ENCODE measurements at regions not wholly inside any gene's neighbourhood (a gene's known extent, or its start where the extent isn't known, plus 50 kb on each side); places are given as distances from the start of the nearest gene placed in this dataset.

DNA sequence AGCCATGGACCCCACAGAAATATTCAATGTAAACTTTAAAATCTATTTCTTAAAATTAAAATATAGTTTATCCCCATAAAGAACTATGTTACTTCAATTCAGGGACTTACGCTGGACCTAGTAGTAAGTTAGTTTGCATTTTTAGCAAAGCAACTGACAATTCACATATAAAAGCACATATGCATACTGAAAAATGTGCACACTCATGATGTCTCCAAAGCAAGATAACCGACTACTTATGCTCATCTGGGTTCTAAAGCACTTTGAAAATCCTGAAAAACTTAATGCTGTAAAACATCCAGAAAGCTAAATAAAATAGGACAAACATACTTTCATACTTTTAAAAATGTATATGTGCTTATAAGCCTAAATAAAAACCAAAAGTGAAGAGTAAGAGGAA lies 264.4 kb upstream of the GAS1 start:
- no peak for DNase-seq

DNA sequence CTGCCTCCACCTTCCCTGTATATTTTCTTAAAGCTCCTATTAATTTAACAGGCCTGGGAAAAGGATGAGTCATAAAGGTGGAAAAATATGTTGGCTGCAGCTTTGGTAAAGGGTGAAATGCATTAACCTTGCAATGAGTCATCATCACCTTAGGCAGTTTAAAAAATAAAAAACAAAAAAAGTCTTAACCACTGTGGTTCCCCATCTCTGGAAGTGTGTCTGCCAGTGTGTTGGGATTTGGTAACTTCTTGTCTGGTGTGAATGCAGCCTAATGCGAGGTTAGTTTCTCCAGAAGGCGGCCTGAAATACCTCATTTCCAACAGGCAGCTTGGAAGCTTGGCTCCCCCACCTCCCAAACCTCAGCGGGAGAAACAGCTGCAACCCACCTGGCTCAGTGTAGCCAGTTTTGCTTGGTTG lies 265.3 kb upstream of the GAS1 start:
- DNase-seq = no peak

DNA sequence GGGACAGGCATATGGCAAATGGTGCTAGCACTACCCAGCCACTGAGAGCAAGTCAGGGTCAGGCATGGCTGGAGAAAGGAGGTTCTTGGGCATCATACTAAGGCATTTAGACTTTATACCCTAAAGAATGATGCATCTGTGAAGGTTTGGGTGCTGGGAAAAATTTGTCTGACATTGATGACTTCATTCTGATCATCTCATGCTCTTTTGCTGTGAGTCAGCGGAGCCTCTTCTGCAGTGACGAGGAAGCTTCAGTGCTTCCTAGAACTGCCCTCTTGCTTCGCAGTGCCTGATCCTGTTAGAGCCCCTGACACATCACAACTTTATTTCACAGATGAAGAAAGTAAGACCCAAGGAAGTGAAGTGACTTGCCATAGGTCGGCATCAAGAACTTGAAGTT lies 266.6 kb upstream of the GAS1 start:
- no peak for DNase-seq

DNA sequence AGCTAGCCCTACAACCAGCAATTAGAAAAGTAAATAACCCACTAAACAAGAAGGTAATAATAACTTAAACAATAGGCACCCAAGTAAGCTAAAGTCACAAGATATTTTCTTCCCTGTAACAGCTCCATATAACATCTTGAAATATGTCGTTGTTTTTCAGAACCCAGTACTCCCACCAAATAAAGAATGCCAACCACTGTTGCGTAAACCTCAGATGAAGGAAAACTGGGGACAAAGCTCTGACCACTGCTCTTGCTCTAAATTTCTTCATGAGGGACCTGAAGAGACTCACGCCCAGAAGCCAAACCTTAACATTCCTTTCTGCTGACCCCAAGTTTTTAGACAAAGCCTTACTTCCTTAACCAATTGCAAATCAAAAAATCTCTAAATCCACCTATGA lies 267.7 kb upstream of the GAS1 start:
- DNase-seq = no peak

DNA sequence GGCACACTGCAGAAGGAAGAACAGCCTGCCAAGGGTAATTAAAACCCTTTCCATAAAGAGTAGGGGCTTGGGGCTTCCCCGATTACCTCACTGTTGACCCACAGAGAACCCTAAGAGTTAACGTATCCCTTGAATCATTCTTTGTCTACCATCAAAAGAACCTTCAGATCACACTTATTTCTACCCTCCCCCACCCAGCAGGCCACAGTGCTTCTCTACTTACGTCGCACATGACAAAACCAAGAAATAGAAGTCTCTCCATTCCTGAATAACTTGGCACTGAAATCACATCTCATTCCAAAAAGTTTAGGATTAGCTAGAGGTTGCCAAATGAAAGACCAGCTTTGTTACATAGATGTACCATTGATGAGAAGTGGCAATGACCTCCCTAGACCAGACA lies 268.7 kb upstream of the GAS1 start:
- DNase-seq = no peak

DNA sequence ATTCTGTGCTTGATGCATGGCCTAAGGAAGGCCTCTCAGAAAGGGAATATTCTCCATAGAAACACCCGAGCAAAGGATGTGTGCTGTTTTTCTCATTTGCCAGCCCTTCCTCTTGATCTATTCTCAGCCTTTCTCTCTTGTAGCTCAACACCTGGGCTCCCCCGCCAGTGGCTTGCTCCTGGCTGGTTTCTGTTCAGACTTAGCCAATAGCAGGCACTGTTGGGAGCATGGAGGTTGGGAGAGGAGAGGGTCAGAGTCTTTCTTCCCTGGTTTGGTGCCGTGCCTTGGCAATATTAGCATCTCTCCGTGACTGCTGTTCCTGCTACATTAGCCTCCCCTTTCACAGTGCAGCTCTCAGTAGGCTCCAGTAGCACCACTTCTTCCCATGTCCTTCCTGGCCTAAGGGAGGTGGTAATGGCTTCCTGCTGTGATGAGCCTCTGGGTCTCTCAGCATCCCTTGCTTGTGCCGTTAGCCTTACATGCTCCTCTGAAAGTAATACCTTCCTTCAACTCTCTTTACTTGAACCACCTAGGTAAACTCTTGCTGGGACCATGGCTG lies 269.7 kb upstream of the GAS1 start:
- no peak for DNase-seq

DNA sequence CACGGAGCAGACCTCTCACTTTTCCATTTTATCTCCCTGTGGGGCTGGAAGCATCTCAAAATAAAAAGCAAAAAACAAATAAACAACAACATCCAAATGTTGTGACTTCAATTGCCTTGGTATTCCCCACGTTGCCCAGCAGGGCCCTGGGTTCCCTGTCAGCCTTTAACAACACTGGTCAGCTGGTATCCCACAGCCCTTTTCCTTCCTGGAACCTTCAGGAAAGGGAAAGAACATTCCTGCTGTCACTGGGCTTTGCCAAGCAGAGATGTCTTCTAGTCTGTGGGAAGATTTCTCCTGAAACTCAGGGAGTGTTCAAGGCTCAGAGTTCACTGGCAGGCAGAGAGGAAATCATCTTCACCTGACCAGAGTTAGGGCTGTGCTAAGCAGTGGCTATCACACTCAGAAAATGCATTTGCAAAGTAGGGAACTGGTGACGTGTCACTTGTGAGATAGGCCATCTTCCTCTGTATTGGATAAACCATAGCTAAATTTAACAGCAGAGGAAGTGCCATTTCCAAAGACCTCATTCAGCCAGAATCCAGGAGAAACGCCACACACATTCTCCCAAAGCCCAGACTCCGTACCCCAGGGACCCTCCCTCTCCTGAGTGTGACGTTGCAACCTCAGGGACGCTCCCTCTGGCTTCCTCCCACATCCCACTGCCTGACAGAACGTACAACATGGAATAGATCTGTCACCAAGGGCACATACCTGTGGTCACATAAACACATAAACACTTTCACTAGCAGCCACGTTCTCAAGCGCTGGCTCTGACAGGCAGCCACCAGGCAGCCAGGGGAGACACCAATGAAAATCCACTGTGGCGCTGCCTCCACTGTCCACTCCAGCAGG lies 274.0 kb upstream of the DAPK1 start:
- peak; percentile 8 for DNase-seq

DNA sequence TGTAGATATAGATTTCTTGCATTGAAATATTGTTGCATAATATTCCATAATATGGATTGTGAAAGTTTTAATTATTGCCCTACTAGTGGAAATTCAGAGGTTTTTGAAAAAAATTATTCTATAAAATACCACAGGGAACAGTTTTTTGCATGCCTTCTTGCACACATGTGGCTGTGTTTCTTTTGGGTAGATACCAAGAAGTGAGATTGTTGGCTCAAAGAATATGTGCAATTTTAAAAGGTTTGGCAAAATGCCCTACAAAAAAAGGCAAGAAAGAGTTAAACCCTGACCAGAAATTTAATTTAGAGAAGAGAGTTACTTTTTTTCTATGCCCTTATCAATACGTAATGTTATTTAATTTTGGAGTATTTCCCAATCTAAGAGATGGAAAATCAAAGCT lies 270.8 kb upstream of the DAPK1 start:
- no peak for DNase-seq

DNA sequence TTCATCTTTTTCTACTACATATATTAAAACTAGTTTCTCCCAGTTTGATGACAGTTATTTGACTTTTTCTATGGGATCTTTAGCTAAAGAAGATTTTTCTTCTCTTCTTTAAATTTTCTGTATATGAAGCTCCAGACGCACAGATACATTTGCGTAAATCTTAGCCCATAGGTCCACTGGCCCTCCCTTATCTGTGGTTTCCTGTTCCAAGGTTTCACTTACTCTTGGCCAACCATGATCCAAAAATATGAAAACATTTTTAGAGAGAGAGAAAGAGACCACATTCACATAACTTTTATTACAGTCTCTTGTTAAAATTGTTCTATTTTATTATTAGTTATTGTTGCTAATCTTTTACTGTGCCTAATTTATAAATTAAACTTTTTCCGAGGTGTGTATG lies 270.2 kb upstream of the DAPK1 start:
- no peak for DNase-seq

DNA sequence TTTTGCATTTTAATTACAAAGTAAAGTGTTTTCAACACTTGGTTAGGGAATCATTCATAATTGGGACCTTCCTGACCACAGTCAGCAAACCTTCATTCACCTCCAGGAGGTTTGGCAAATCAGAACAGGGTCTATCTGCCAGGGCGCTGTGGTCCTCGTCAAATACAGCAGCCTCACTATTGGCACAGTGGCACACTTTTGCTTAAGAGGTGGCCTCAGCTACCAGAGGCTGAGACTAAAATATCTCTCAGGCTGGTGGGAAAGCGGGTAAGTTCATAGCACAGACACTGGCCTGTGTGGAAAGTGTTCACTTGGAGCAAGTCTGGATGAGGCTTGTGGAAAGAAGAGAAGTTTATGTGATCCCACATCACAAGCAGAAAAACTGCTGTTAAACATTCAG lies 268.6 kb upstream of the DAPK1 start:
- no peak for DNase-seq

DNA sequence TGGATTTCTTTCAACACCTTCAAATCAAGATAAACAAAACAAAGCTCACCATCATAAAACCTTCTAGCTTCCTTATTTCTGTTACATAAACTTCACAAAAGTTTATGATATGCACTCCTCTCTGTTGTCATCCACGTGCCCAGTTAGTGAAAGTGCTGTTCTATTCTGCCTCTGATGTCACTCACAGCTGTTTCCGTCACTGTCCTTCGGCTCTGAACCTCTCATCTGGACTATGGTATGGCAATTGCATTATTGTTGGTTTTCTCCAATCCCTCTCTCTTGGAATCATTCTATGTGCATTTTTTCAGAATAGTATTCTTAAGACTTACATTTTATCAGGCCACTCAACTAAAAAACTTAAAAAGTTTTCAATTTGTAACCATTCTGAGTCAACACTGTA lies 264.2 kb upstream of the DAPK1 start:
- no peak for DNase-seq

DNA sequence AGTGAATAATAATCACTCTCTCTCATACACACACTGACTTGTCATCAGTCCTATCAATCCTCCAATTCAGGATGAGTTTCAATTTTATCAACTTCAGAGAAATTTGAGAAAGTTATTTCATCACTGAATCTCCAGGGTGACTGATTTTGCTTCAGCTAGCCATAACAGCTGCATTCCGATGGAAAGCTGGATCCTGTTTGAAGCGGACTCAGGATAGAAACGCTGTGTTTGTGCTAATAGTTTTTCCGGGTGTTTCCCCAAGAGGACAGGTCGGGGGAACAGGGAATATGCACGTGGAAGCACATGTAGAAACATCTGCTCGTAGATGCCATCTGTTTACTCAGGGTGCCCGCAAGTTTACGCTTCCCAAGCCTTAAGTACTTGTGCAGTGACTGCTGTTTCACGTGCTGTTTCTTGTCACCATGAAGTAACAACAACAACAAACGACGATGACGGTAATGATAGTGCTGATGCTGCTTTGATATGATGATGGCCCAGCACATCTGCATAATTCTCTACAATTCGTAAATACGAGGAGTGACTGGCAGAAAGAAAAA lies 263.7 kb upstream of the DAPK1 start:
- DNase-seq = no peak

DNA sequence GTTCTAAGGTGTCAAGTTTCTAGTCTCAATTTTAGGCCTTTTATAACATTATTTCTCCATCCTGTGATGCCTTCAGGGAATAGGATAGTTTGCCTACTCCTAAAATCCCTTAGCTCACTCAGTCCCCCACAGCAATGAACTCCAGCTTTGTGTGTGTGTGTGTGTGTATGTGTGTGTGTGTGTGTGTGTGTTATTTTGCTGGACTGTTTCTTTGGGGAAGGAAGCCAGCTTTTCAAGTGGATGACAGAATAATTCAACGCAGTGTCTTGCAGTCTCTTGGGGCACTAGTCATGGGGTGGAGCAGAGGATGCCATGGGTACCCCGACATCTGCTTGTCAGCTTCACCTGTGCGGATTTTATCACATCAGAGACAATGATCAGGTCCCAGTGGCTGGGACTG lies 262.8 kb upstream of the DAPK1 start:
- no peak for DNase-seq

DNA sequence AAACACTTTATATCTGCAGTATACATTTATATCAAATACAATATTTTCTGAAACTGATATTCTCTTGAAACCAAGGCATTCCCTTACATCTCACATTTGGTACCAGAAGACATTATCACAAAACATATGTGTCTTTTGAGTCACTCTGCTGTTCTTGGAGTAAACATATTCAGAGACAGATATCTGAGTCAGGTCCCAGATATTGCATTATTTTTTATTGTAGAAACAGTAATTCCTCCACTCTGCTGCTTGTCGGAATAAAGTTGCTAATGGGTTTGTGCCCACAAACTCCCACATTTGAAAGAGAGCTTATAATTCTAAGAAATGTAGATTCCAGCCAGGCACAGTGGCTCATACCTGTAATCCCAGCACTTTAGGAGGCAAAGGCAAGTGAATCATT lies 261.1 kb upstream of the DAPK1 start:
- DNase-seq = no peak

DNA sequence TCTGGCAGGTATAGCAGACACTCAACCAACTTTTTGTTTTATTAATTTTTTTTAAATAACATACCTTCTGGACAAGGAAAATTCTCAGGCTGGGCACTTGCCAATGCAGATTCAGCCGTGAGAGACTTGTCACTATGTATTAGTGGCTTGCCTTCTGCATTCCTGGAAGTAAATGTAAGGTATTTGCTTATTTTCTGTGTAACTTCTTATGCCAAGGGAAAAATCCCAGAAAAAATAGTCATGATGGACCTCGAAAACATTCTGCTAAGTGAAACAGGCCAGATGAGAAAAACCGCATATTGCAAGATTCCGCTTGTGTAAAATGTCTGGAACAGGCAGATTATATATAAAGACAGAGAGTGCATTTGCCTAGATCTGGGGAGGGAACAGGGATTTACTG lies 260.3 kb upstream of the DAPK1 start:
- no peak for DNase-seq

DNA sequence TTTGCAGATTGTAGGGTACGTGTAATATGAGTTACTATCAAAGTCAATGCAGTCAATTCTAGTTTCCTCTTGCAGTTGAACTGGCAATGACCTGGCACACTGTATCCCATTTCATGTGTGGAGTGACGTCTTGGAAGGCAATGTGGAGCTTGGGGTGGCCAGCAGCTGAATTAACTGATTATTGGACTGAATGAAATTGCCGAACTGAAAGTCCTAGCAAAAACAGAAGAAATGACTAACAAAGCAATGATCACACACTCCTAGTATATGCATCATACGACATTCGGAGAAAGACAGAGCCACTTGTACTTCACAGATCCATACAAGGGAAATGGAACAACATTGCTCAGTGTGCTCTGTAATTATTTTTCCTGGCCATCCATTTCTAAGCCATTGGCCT lies 259.1 kb upstream of the DAPK1 start:
- DNase-seq = no peak

DNA sequence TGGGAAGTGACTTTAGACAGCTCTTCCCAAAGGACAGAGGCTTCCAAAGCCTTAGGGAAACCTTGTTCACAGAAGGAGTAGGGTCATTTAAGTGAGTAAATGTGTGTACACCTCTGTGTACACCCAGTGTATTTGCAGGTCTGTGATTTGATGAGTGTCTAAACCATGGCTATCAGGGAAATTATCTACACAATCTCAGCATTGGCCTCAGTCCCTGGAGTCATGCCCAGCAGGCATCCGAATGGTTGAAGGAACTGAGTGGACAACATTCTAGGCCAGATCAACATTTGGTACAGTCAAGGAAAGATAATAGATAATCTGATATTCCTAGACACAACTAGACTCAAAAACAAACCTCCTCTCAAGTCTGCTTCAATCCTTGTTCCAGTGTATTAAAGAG lies 258.4 kb upstream of the DAPK1 start:
- no peak for DNase-seq

DNA sequence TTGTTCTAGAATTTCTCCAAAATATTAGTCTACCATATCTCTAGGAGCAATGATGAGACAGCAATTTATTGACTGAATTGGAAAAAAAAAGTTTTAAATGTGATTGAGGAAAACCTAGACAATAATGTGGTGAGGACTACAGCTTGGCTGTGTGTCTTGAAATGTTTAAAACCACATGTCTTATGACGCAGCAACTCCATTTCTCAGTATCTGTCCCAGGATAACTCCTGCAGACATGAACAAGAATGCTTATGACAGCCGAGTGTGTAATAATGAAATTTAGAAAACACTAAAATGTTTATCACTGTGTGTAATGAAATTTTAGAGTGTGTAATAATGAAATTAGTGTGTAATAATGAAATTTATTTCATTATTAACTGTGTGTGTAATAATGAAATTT lies 254.1 kb upstream of the DAPK1 start:
- no peak for DNase-seq

DNA sequence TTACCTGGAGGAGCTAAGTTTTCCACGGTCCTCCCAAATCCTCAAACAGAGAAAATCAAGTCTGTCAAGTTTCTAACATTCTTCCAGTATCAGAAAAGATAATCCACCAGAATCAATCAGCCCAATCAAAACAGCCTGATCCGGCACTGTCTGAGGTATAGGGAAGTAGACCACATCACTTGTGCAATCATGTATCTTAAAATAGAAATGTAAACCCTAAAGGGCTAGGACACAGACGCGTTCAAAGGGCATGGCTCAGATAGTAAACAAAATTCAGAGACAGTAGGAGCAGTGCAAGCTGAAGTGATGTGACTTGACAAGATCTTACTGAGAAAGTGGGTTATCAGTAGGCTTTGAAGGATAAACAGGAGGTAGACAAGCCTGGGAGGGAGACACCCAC lies 252.4 kb upstream of the DAPK1 start:
- no peak for DNase-seq

DNA sequence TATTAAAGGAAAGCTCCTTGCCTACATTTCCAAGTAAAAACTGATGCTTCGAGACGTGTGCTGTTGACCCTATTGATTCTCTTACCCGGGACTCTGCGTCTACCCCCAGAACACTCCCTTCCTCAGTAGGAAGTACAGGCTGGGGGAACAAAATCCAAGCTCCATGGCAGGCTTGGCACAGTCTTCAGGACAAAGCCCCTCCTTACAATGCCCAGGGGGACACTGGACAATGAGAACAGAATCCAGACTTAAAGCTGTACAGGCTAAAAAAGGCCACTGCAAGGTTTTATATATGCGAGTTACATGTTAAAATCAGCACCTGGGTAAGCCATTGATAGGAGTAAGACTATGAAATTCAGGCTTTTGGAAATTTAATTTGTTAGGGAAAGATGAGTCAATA lies 250.6 kb upstream of the DAPK1 start:
- no peak for DNase-seq

DNA sequence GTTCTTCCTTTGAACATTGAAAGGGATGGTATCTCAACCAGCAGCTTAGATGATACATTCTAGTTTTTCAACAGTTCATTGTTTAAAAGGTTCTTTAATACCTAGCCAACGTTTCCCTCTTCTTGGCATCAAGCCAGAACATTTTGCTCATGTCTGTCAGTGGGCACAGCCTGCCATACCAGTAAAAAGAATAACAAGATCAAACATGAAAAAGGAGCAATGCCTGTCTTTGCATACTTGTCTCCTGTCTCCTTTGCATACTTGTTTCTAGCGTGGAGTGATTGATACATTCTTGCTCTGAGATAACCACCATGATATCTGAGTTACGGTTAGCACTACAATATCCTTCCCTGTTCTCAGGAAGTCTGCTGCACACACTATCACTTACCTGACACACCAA lies 248.6 kb upstream of the DAPK1 start:
- DNase-seq = no peak

DNA sequence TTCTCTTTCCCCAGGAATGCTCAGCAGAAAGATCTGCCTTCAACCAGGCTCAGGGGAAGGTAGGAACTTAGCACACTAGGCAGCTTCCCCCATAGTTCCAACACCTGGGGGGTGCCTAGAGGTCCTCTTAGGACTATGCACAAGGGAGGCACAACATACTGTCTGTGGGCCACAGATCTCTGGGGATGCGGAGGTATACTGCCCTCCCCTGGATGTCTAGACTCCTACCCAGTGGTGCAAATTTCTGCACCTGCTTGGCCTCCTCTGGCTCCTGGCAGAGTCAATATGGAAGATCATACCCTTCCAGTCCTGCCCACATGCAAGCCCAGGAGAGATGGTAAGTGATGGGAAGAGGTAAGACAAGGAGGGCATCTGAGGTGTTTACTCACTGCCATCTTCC lies 247.5 kb upstream of the DAPK1 start:
- no peak for DNase-seq

DNA sequence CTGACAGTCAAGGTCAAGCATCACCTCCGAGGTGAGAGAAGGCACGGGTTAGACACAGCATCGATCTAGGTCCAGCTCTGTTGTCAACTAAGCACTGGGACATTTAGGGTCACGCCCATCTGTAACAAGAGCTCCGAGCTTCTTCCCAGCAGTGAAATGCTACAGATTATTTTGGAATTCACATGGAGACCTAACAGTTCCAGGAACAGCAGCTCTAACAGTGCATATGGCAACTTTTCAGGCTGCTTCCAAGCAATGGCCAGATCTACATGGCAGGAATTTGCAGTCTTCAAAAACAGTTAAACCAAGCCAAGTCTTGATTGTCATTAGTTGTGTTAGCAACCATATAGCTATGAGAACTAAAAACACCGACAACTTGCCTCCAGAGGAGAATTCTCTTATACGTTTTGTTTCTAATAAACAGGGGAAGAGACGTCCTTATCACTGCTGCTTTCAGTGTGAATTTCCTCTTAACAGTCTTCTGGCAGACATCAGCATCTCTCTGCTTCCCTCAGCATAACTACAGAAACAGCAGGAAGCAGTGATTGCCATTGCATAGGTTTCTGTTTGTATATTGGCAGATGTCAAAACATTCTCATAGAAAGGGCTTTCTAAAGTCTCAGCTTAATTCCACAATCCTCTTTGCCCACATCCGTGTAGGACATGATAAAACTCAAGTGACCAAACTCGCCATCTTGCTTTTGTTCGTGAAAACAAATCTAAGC lies 242.1 kb upstream of the DAPK1 start:
- no peak for DNase-seq

DNA sequence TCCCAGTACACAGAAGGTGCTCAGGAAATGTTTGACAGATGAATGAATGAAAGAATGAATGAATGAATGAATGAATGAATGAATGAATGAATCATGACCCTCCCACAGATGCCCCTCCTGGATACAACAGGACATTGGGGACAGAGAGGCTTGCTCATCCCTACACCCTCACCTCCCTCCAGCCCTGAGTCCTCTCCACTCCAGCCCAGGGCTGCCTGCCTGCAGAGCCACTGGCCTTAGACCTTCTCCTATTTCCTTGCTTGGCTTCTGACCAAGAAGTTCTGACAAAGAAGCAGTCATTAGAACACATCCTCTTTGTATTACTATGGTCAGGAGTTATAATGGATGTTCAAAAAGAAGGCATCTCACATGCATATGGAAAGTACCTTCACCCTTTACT lies 240.7 kb upstream of the DAPK1 start:
- DNase-seq = no peak

Data from OCI-M1 (cell line).